ENCODE measurements at regions not wholly inside any gene's neighbourhood (a gene's known extent, or its start where the extent isn't known, plus 50 kb on each side); places are given as distances from the start of the nearest gene placed in this dataset.

GRCh38 chr11:29343465-29344333 is 673.1 kb downstream of the KCNA4 start:
- DNase-seq = peak; percentile 3

DNA sequence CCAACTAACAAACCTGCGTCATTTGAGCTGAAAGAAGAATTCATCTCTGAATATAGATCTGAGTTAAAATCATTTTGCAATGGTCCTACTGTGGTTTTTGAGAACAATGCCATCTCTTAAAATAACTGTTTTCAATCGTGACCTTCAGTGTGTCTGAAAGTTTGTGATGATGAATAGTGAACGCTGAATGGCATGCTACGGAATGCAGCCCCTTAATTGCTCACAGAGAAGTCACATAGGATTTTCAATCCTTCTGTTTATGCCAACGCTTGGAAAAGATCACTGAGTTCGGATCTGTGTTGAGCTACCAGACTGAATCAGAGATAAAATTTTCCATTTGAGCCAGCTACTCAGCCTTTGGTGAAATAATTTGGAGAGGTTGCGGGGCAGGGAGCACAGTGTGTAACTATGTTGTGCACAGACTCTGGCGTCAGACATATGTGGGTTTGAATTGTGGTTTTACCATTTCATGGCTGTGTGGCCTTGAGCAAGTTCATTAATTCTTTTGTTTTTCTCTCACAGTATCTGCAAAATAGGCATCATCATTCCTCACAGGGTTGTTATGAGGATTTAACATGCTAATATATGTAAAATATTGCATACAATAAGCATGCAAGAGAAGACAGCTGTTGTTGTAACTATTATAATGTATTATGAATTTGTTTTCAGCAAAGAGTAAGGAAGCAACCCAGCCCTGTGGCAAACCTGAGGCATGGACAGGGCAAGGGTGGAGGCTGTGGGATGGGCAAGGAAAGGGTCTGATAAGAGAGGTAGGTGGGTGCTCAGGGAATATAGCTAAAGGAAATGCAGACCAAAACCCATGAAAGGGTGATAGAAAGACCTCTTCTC is 679.9 kb downstream of the KCNA4 start:
- no peak for DNase-seq

GRCh38 chr11:29334776-29335130 is 682.1 kb downstream of the KCNA4 start:
- no peak for DNase-seq

- peak; percentile 39 for DNase-seq
Observed at GRCh38 chr11:29333993-29334775, 682.6 kb downstream of the KCNA4 start.

DNA sequence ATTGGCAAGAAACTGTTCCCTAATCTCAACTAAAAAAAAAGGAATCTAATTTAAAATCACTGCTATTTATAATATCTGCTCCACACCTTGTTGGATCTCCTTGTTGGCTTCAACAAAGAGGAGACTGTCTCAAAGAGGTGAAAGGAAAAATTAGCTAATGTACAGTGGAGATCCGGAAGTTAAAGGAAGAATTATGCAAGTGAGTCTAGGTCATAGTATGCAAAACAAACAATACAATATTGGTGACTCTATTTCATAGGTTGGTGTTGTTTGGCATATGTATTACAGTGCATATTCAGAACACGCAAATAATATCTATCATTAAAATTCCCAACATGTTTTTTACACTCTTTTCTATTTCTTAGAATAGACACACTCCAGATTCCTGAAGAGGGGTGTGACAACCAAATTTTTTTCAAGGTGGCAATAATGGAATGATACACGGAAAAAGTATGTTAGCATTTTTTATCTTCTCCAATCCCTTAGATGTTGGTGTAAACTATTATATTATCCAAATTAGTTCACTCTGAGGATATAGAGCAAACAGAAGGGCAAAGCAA is 685.3 kb downstream of the KCNA4 start:
- no peak for DNase-seq

- peak; percentile 22 for DNase-seq
Observed at GRCh38 chr11:29328961-29329441, 687.8 kb downstream of the KCNA4 start.

GRCh38 chr11:29327891-29328290 is 688.9 kb downstream of the KCNA4 start:
- no peak for DNase-seq

GRCh38 chr11:29326757-29327156 is 690.1 kb downstream of the KCNA4 start:
- DNase-seq = no peak

DNA sequence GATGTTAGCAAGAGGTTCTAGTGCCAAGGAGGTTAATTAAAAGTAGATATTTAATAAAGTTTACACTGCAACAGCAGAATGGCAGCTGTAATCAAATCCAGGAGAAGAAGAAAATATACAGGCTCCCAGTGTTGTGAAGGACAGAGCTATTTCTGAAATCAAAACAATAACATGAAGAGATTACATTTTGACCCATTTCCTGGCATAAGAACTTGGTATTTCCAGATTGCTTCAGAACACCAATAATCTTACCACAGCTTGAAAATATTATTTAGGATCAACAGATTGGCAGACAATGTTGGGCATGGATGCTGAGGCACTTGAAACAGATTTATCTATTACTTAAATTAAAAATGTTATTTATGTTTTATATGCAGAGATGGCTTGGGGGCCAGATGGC is 692.5 kb downstream of the KCNA4 start:
- no peak for DNase-seq

- DNase-seq = no peak
Observed at GRCh38 chr11:29321293-29322132, 695.3 kb downstream of the KCNA4 start.

GRCh38 chr11:29320196-29320595 is 696.6 kb downstream of the KCNA4 start:
- no peak for DNase-seq

- no peak for DNase-seq
Observed at GRCh38 chr11:29319210-29319609, 697.6 kb downstream of the KCNA4 start.

DNA sequence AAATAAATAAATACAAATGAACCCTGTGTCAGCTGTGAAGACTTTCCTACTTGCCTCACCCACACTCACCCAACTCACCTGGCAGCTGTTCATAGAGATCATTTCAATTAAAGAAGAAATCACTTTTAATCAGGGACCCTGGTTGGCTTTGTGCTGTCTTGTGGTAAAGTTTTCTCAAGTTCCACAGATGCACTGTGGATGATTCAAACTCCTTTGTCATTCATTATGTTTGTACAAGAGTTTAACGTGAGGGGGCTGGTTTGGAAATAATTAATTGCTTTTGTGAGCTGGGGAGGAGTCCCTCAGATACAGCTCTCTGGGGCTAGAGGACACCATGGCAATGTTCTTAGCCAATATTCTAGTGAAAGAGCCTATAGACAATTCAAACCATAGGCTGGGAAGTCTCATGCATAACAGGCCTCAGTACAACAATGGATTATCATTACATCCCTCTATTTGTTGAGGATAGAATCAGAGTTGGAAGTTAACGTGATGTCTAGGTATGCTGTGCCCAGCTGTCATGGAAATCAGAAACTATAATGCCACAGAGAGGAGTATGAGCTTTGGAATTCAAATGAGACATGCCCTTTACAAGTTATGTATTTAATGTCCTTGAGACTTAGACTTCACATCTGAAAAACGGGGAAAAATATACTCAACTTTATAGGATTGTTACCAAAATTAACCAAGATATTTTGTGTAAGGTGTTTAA is 698.5 kb downstream of the KCNA4 start:
- no peak for DNase-seq

DNA sequence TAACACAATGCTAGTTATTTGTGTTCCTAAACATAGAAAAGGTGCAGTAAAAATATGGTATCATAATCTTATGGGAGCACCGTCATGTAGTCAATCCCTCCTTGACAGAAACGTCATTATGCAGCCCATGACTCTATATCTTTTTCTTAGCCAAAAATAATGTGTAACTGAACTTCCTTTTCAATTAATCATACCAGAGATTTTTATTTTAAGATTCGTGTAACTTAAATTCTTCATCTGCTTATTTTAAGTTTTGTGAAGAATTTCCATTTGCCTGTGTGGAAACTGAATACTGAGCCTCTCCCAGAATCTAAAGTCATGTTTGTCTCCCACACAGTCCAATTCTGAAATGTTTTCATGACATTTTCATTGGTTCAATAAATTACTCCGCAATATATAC is 699.1 kb downstream of the KCNA4 start:
- no peak for DNase-seq

GRCh38 chr11:29315275-29315674 is 701.6 kb downstream of the KCNA4 start:
- no peak for DNase-seq

DNA sequence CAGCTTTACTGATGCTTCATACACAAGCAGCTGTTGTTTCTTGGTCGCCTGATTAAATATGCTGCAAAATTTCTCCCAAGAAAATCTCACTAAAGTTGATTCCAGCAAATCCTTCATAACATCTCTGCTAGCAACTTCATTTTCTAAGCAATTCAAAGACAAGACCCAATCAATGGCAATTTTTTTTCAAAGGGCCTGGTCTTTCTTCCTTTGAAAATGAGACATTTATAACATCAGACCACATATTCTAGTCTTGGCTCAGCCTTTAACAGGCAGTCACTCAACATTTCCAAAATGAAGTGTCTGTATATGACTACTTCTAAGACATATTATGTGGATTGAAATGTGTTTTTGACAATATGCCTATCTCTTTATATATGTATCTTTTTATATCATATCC is 702.6 kb downstream of the KCNA4 start:
- DNase-seq = no peak

GRCh38 chr11:29312812-29313211 is 704.0 kb downstream of the KCNA4 start:
- no peak for DNase-seq

DNA sequence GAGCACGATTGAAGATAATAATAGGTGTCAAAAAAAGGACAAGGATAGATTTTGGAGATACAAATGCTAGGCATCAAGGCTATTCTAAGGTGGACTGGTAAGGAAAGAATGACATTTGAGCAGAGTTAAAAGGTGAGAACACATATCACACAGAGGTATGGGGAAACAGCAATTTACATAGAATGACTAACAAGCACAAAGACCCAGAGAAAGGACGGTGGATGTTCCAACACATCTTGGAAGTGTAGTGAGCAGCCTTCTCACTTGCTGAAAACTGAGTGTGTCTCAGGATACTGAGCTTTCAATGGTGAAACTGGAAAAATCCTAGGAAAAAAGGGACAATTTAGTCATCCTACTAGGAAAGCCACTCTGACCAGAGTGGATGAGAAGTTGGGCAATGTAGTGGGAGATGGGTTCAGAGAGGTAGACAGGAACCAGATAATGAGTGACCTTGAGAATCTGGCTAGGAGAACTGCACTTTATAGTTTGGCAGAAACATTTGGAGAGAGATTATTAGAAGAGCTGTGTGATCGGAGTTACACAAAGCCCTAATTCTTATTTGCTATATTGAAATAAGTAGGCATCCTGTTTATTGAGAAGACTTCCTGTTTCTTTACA is 706.0 kb downstream of the KCNA4 start:
- DNase-seq = no peak

- no peak for DNase-seq
Observed at GRCh38 chr11:29309992-29310391, 706.8 kb downstream of the KCNA4 start.

DNA sequence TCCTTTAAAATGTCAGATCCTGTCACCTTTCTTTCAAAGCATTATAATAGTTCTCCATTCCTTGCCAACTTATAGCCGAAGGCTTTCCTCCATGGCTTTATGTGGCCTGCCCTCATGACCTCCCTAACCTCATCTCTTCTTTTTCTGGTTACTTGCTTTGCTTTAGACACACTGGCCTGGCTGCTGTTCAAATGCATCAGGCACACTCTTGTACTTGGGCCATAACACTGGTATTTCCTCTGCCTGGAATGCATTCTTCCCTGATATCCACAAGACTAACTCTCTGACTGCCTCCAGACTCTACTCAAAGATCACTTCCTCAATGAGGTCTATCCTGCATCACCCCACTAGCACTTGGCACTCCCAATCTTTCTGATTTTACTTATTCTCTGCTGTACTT is 710.3 kb downstream of the KCNA4 start:
- no peak for DNase-seq
